ENCODE measurements at regions not wholly inside any gene's neighbourhood (a gene's known extent, or its start where the extent isn't known, plus 50 kb on each side); places are given as distances from the start of the nearest gene placed in this dataset.

DNA sequence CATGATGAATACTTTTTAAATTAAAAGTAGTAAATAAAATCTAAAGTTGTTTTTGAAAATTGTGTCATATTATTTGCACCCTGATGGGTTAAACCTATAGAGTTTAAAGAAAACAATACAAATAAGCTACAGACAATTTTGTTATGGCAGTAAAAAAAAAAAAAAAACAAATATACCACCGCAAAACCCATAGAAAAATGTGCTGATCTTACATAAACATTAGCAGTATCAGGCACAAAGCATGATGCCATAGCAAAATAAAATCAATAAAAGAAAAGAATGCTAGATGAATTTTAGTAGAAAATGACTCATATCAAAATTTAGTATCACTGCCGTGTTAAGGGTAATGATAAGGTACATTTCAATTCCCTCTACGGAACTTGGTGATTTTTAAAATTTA is 826.0 kb downstream of the SLITRK1 start:
- H3K27me3 ChIP-seq (ENCODE audit: control insufficient read depth in 2 of 2, insufficient read depth in 2 of 2, low read length in 2 of 2): no peaks in the 10 kb centered on the region
- H3K27ac ChIP-seq (ENCODE audit: insufficient read depth, low read depth, low read length): no peak overlapping the region
- no TSS peak for BruUV-seq (replicated peaks)
- intact Hi-C loops (cut with micrococcal nuclease) (no loop called here), dilution Hi-C loops (cut with MboI; ENCODE audit: extremely low pct_ligation_motif_present, low sequenced_read_pairs) (no loop called here)
- H3K4me2 ChIP-seq (ENCODE audit: insufficient read depth, low read length): no peak overlapping the region
- no peaks in the 10 kb centered on the region for H3K36me3 ChIP-seq (ENCODE audit: control insufficient read depth in 2 of 2, extremely low read depth in 1 of 2, insufficient read depth in 2 of 2, low read length in 2 of 2)
- H3K9ac ChIP-seq (replicated peaks; ENCODE audit: extremely low read depth, insufficient read depth, low read length): no peak overlapping the region
- H3K4me3 ChIP-seq (replicated peaks in 1 of 3; ENCODE audit: insufficient read depth in 1 of 3, low read depth in 1 of 3, low read length in 3 of 3): no peak overlapping the region
- H3K9me1 ChIP-seq (replicated peaks; ENCODE audit: control insufficient read depth, extremely low read depth, insufficient read depth, low read length): no peaks in the 10 kb centered on the region
- no peaks in the 10 kb centered on the region for H3K79me2 ChIP-seq (ENCODE audit: control insufficient read depth, insufficient read depth, low read length)
- H3K9me3 ChIP-seq (replicated peaks; ENCODE audit: control insufficient read depth, insufficient read depth, low read length): no peaks in the 10 kb centered on the region
- DNase-seq (ENCODE audit: low read depth, low spot score) (no peak), FAIRE-seq (no peak)
- ChIA-PET POLR2A (no interaction called here), CTCF (no interaction called here)
- no peaks in the 10 kb centered on the region for H3K4me1 ChIP-seq (ENCODE audit: control insufficient read depth, extremely low read depth, insufficient read depth, low read length)
- no peak for TF ChIP-seq POLR2A (IDR thresholded peaks at IDR 0.05; ENCODE audit: low read depth, low read length)
- TF ChIP-seq POLR2AphosphoS5 (IDR thresholded peaks at IDR 0.05; ENCODE audit: insufficient read depth, low read depth, low read length): no peak
- no peaks in the 10 kb centered on the region for H4K20me1 ChIP-seq (replicated peaks; ENCODE audit: control insufficient read depth, extremely low read depth, insufficient read depth, low read length)
- no peak overlapping the region for H2AFZ ChIP-seq (ENCODE audit: low read depth, low read length)

DNA sequence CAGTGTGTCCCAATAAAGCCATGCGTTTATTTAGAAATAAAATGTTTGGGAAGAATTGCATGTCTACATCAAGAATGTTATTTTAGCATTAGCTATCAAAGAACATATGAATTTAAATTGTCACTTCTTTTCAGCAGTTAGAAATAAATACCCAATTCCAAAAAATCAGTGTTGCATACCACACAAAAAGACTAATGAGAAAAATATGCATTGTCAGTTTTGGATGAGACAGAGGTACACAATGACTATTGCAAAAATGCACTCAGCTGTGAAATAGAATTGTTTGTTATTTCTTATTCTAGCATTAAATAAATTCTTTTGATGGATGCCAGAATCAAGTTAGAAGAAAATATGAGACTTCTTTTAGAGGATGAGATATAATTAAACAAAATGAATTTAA is 833.9 kb downstream of the SLITRK1 start:
- Histone ChIP-seq H3K79me2 (ENCODE audit: control insufficient read depth, insufficient read depth, low read length) (no peaks in the 10 kb centered on the region), H3K36me3 (ENCODE audit: control insufficient read depth in 2 of 2, extremely low read depth in 1 of 2, insufficient read depth in 2 of 2, low read length in 2 of 2) (no peaks in the 10 kb centered on the region), H3K27ac (ENCODE audit: insufficient read depth, low read depth, low read length) (no peak overlapping the region), H3K9ac (replicated peaks; ENCODE audit: extremely low read depth, insufficient read depth, low read length) (no peak overlapping the region), H3K9me3 (replicated peaks; ENCODE audit: control insufficient read depth, insufficient read depth, low read length) (peaks cover 3% of the 10 kb centered on the region), H3K4me1 (ENCODE audit: control insufficient read depth, extremely low read depth, insufficient read depth, low read length) (no peaks in the 10 kb centered on the region), H3K4me2 (ENCODE audit: insufficient read depth, low read length) (no peak overlapping the region), H3K4me3 (replicated peaks in 1 of 3; ENCODE audit: insufficient read depth in 1 of 3, low read depth in 1 of 3, low read length in 3 of 3) (no peak overlapping the region), H3K9me1 (replicated peaks; ENCODE audit: control insufficient read depth, extremely low read depth, insufficient read depth, low read length) (no peaks in the 10 kb centered on the region), H4K20me1 (replicated peaks; ENCODE audit: control insufficient read depth, extremely low read depth, insufficient read depth, low read length) (no peaks in the 10 kb centered on the region), H3K27me3 (ENCODE audit: control insufficient read depth in 2 of 2, insufficient read depth in 2 of 2, low read length in 2 of 2) (no peaks in the 10 kb centered on the region), H2AFZ (ENCODE audit: low read depth, low read length) (no peak overlapping the region)
- POLR2A ChIA-PET: no interaction called here
- CTCF ChIA-PET: no interaction called here
- BruUV-seq (replicated peaks): no TSS peak
- TF ChIP-seq EZH2 (IDR thresholded peaks at IDR 0.05; ENCODE audit: borderline replicate concordance, low read depth, low read length, severe bottlenecking): no peak
- TF ChIP-seq, protein P1, sequence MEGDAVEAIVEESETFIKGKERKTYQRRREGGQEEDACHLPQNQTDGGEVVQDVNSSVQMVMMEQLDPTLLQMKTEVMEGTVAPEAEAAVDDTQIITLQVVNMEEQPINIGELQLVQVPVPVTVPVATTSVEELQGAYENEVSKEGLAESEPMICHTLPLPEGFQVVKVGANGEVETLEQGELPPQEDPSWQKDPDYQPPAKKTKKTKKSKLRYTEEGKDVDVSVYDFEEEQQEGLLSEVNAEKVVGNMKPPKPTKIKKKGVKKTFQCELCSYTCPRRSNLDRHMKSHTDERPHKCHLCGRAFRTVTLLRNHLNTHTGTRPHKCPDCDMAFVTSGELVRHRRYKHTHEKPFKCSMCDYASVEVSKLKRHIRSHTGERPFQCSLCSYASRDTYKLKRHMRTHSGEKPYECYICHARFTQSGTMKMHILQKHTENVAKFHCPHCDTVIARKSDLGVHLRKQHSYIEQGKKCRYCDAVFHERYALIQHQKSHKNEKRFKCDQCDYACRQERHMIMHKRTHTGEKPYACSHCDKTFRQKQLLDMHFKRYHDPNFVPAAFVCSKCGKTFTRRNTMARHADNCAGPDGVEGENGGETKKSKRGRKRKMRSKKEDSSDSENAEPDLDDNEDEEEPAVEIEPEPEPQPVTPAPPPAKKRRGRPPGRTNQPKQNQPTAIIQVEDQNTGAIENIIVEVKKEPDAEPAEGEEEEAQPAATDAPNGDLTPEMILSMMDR (IDR thresholded peaks at IDR 0.05; ENCODE audit: extremely low read depth in 1 of 2, insufficient read depth in 1 of 2, low read depth in 1 of 2, low read length in 2 of 2): no peak
- no peak for TF ChIP-seq JUN (IDR thresholded peaks at IDR 0.05; ENCODE audit: borderline replicate concordance, insufficient read depth, insufficient read length, low read depth)
- no peak for TF ChIP-seq MYC (IDR thresholded peaks at IDR 0.05; ENCODE audit: low read depth, low read length)
- no peak for TF ChIP-seq POLR2AphosphoS5 (IDR thresholded peaks at IDR 0.05; ENCODE audit: insufficient read depth, low read depth, low read length)
- TF ChIP-seq GATA2 (IDR thresholded peaks at IDR 0.05; ENCODE audit: insufficient read depth, insufficient read length, low read depth, low read length): no peak
- no peak for TF ChIP-seq FOS (IDR thresholded peaks at IDR 0.05; ENCODE audit: borderline replicate concordance, insufficient read depth, low read length)
- TF ChIP-seq POLR2A (IDR thresholded peaks at IDR 0.05; ENCODE audit: low read depth, low read length): no peak
- intact Hi-C loops (cut with micrococcal nuclease) (no loop called here), dilution Hi-C loops (cut with MboI; ENCODE audit: extremely low pct_ligation_motif_present, low sequenced_read_pairs) (no loop called here)
- FAIRE-seq (no peak), DNase-seq (ENCODE audit: low read depth, low spot score) (no peak)

Data from endothelial cell of umbilical vein (primary cell).